HG03108 (cell line): ENCODE measurements at regions not wholly inside any gene's neighbourhood (a gene's known extent, or its start where the extent isn't known, plus 50 kb on each side); places are given as distances from the start of the nearest gene placed in this dataset.

Experiments
- ATAC-seq: cut with Tn5 transposase; IDR thresholded peaks from one replicate; pipeline ENCODE4 v1.9.1; 2021; ENCODE audit warnings: moderate library complexity; ENCODE audit not compliant: unreplicated experiment

GRCh38 chr6:137751768-137752560 is 115.1 kb upstream of the TNFAIP3 start:
- no peak for ATAC-seq

DNA sequence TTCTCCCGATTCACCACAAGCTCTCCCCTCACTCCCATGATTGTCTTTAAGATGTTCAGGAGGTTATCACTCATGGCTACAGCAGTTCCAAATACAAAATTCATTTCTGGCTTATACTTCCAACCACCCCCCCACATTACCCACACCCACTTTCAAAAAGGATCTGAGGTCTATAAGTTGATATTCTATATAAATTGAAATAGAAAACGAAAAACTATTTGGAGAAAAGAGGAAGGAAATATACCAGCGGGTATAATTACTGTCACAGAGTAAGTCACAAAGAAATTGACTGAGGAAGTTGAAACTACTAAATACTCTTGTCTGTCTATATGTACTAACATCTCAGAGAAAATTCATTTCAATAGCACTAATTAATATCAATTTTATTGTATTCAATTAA is 112.7 kb upstream of the TNFAIP3 start:
- ATAC-seq: peak; percentile 73

DNA sequence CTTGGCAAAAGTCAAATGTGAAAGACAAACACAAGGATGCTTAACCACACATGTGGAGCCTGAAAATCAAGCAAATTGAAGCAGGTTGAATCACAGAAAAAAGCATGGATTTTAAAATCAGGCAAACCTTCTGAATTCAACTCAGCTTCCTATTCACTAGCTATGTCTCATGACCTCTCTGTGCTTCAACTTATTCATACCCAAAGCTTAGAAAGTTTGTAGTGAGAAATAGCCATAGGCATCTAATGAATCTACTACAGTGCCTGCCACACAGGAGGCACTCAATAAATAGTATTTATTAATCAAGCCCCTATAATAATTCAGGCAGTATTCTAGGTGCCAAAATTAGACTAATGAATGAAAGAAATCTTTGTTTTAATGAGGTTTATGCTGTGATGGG is 112.2 kb upstream of the TNFAIP3 start:
- ATAC-seq: no peak

DNA sequence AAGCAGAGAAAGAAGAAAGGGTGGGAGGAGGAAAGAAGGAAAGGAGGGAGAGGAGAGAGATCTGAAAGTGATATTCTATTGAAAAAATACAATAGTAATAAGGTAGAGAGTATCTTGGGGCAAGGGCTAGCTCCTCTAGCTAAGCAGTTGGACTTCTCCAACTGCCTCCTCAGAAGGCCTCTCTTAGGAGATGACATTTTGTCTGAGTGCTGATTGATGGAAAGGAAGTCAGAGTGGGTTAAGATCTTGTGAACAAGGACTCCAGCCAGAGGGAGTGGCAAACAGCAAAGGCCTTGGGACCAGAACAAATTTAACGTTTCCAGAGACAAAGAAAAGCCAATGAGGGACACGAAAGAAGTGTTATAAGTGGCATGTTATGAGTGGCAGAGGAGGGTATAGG is 111.8 kb upstream of the TNFAIP3 start:
- ATAC-seq: no peak

- ATAC-seq: no peak
Measured at GRCh38 chr6:137756788-137757187, 110.3 kb upstream of the TNFAIP3 start.

- no peak for ATAC-seq
Measured at GRCh38 chr6:137758661-137759060, 108.4 kb upstream of the TNFAIP3 start.

GRCh38 chr6:137759624-137760023 is 107.4 kb upstream of the TNFAIP3 start:
- ATAC-seq: no peak

DNA sequence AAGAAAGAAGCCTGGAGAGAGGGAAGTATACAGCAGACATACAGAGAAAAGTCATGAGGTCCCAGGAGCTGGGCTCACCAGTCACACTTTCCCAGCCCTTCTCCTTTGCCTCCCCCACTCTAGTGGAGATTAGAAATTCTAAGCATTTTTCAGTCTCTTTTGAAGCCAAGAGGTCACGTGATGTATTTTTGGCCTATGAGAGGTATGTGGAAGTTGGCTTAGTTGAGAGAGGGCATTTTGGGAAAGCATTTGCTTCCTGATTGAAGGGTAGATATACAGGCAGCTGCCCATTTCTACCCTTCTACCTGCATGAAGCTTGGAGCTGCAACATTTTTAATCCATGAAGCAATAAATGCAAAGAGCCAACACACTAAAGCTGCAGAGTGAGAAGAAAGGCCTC is 106.0 kb upstream of the TNFAIP3 start:
- no peak for ATAC-seq

DNA sequence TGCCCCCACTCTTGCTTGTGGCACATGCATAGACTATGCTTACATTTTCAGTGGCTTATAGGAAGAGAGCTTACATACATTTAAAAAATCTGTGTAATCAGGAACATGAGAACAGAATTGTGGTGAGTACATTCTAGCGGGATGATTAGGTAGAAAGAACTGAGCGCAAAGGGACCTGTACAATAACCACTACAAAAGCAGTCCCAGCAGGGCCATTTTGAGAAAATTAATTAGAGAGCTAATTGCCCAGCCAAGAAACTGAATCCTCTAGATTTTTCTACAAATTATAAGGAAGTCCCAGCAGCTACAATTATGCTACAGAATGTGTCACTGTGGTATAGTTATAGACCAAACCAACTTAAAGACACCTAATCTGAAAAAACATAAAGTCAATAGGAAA is 105.6 kb upstream of the TNFAIP3 start:
- ATAC-seq: no peak

GRCh38 chr6:137762168-137763090 is 104.6 kb upstream of the TNFAIP3 start:
- ATAC-seq: no peak

DNA sequence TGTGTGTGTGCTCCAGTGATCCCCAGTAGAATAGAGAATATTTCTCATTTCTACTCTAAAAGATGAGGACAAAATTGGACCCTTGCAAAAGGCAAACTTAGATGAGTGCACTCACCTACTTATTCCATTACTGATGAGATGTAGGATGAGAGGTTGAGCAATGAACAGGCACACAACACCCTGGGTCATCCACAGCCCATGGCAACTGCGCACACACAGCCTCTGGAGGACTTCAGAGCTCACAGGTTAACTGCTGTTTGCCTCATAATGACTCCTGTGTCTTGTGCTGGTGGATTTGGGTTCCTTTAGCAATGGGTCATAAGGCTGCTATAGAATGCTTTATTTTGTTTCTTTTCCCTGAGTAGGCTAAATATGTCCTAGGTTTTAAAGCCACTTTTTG is 103.6 kb upstream of the TNFAIP3 start:
- ATAC-seq: no peak

DNA sequence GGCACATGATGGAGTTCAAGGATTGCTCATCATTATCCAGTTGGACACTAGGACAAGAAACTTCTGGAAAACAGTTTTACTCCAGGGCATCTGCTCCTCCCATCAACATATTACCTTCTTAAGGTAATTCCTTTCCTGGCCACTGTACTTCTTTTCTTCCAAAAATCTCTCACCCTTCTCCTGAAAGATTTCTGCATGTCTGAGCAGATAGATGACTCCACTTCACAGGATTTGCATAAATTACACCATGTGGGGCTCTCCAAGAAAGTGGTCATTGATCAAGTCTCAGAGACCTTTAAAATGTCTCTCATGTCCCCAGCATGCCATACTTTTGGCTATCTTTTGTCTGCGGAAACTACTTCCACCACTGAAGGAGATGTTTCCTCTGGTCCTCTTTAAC is 103.2 kb upstream of the TNFAIP3 start:
- no peak for ATAC-seq

DNA sequence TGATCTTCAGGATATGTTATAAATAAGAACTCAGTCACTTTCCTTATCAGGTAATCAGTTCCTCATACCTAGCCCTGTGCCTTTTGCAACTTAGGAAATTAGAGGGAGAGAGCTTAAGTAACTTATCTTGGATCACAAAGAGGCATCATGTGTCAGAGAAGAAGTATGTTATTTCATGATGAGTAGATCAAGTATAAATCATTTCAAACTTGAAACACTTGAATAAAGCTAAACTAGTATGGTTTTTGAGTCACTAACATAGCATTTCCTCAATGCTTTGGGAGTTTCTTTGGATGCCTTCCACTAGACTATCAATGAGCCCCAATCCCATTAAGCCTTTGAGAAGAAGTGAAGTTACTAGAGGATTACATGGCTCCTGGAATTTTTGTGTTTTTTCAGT is 102.6 kb upstream of the TNFAIP3 start:
- ATAC-seq: no peak

GRCh38 chr6:137765059-137765458 is 102.0 kb upstream of the TNFAIP3 start:
- ATAC-seq: no peak

DNA sequence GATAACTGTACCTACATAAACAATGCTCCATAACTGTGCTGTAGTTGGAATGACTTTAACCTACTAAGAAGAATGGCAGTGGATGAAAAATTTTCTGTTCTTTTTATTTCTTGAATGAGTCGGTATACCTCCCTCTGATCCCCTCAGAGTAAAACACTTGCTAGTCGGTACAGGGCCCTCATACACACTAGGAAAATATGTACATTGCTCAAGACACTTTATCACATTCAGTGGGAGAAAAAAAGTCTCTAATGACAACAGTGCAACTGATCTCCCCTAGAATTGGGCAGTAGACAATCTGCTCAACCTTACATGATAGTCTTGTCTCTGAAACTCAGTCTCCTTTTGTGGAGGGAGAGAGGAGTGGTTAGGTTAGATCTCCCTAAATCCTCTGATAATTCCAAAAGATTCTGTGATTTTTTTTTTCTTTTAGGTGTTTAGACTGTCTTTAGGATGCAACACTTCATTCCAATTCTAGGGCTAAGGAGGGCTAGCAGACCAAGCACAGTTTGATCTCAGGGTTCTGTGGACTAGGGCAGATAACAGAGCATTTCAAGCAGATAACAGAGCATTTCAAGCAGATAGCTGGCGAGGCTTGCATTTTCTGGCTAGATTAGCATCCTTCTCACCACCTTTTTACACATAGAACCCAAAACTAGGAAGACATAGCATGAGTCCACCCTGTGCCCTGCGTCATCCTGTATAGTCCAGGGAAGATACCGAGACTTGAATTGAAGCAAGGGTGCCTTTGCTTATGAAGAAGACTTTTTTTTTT is 100.3 kb upstream of the TNFAIP3 start:
- ATAC-seq: no peak

GRCh38 chr6:137767465-137767864 is 99.6 kb upstream of the TNFAIP3 start:
- ATAC-seq: no peak

DNA sequence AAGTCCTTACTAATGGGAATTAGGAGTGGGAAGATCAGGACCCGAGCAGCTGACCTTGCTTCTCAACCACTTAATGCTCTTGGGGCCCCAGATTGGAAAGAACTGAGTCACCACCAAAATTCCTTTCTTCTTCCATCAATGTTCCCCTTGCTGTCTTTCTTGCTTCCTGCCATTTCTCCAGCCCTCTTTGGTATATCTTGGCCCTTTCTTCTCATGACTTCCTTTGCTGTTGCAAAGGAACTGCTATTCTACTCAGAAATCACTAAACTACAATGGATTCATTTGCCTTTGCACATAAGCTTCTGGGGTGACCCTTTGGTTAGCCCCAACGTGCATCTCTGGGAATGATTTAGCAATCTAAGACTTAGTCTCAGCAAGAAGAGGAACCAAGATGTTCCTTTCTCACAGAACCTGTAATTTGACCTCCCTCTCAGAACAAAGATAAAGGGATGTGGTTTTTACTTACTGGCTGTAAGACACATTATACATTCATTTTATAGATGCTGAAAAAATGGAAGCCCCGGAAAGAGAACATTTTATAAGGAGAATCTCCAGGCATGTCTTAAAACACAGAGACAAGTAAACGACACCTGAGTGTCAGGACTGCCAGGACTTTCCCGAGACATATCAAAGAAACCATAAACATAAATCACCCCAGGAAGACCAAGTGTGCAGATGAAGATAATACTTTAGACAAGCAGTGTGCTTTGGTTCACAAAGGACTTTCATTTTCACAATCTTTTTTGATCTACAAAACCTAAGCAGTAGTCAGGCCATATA is 99.0 kb upstream of the TNFAIP3 start:
- peak; percentile 81 for ATAC-seq

GRCh38 chr6:137768935-137769334 is 98.1 kb upstream of the TNFAIP3 start:
- no peak for ATAC-seq

GRCh38 chr6:137769797-137770362 is 97.2 kb upstream of the TNFAIP3 start:
- ATAC-seq: no peak

- no peak for ATAC-seq
Measured at GRCh38 chr6:137772541-137773250, 94.4 kb upstream of the TNFAIP3 start.
